DOHH2 (cell line): ENCODE measurements at regions not wholly inside any gene's neighbourhood (a gene's known extent, or its start where the extent isn't known, plus 50 kb on each side); places are given as distances from the start of the nearest gene placed in this dataset.

Source experiments
- CTCF ChIP-seq: fragments of 200-600 bp; sonication (generic); IDR thresholded peaks from one replicate; pipeline ENCODE4 v1.5.1; 2014; ENCODE audit warnings: antibody characterized with exemption, mild to moderate bottlenecking, low read depth, low read length; ENCODE audit not compliant: poor library complexity, severe bottlenecking
- EZH2phosphoT487 ChIP-seq: fragments of 200-600 bp; sonication (generic); IDR thresholded peaks from 2 replicates; pipeline ENCODE4 v1.6.1; 2017; ENCODE audit warnings: borderline replicate concordance, mild to moderate bottlenecking, antibody characterized with exemption, low read length, moderate library complexity, mixed read lengths

GRCh38 chr13:82196087-82196486, 1686.2 kb downstream of the SLITRK1 start:
- TF ChIP-seq CTCF (no peak), EZH2phosphoT487 (no peak)
